ENCODE measurements at regions not wholly inside any gene's neighbourhood (a gene's known extent, or its start where the extent isn't known, plus 50 kb on each side); places are given as distances from the start of the nearest gene placed in this dataset.

DNA sequence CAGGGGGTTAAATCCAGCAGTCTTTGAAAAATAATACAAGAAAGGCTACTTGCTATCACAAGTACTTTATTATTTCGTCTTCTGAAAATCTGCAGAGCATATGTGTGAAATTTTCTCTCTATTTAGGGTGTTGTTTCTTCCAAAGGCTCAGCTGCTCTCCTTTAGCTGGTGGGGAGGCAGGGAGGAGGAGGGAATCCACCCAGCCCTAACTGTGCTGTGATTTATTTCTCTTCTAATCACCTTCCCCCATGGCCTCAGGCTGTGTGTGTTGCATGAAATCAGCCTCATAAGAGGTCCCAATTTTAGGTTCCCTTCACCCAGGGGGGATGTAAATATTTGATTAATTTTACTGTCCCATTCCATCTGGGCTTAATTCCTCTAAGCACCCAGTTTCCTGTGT is 77.6 kb upstream of the PGBD5 start:
- TF ChIP-seq POLR2A (IDR thresholded peaks at IDR 0.05; ENCODE audit: extremely low read depth, insufficient read length): no peak
- TF ChIP-seq, protein P1, sequence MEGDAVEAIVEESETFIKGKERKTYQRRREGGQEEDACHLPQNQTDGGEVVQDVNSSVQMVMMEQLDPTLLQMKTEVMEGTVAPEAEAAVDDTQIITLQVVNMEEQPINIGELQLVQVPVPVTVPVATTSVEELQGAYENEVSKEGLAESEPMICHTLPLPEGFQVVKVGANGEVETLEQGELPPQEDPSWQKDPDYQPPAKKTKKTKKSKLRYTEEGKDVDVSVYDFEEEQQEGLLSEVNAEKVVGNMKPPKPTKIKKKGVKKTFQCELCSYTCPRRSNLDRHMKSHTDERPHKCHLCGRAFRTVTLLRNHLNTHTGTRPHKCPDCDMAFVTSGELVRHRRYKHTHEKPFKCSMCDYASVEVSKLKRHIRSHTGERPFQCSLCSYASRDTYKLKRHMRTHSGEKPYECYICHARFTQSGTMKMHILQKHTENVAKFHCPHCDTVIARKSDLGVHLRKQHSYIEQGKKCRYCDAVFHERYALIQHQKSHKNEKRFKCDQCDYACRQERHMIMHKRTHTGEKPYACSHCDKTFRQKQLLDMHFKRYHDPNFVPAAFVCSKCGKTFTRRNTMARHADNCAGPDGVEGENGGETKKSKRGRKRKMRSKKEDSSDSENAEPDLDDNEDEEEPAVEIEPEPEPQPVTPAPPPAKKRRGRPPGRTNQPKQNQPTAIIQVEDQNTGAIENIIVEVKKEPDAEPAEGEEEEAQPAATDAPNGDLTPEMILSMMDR (IDR thresholded peaks at IDR 0.05; ENCODE audit: low read depth, low read length): no peak
- TF ChIP-seq MYC (IDR thresholded peaks at IDR 0.05; ENCODE audit: low read depth, low read length): no peak
- TF ChIP-seq, protein P2, sequence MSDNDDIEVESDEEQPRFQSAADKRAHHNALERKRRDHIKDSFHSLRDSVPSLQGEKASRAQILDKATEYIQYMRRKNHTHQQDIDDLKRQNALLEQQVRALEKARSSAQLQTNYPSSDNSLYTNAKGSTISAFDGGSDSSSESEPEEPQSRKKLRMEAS (IDR thresholded peaks at IDR 0.05; ENCODE audit: low read depth, low read length): no peak
- no peak for DNase-seq (ENCODE audit: low read depth)
- no peak overlapping the region for H3K4me3 ChIP-seq (ENCODE audit: low read depth, low read length)

GRCh38 chr1:230502996-230503395 is 76.9 kb upstream of the PGBD5 start:
- H3K4me3 ChIP-seq (ENCODE audit: low read depth, low read length): no peak overlapping the region
- TF ChIP-seq, protein P2 (IDR thresholded peaks at IDR 0.05; ENCODE audit: low read depth, low read length): no peak
- TF ChIP-seq, protein P1 (IDR thresholded peaks at IDR 0.05; ENCODE audit: low read depth, low read length): no peak
- TF ChIP-seq POLR2A (IDR thresholded peaks at IDR 0.05; ENCODE audit: extremely low read depth, insufficient read length) (no peak), MYC (IDR thresholded peaks at IDR 0.05; ENCODE audit: low read depth, low read length) (no peak)
- DNase-seq (ENCODE audit: low read depth): no peak

DNA sequence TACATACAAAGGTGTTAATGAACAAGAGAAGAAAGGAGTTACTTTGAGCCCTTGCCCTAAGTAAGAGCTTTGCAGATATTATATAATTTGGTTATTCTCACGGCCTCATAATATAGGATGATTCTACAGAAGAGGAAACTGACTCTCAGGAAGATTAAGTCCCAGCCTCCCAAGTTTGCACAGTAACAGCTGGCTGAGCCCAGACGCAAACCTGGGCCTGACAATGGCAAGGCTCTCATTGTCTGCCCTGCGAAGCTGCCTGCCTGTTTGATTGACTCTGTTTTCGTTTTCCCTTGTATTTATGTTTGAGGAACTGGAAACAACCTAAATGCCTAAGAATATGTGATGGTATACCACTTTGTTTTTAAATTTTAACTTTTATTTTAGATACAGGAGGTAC is 76.2 kb upstream of the PGBD5 start:
- no peak overlapping the region for H3K4me3 ChIP-seq (ENCODE audit: low read depth, low read length)
- TF ChIP-seq MYC (IDR thresholded peaks at IDR 0.05; ENCODE audit: low read depth, low read length) (no peak), POLR2A (IDR thresholded peaks at IDR 0.05; ENCODE audit: extremely low read depth, insufficient read length) (no peak)
- TF ChIP-seq, protein P1 (IDR thresholded peaks at IDR 0.05; ENCODE audit: low read depth, low read length): no peak
- TF ChIP-seq, protein P2 (IDR thresholded peaks at IDR 0.05; ENCODE audit: low read depth, low read length): no peak
- DNase-seq (ENCODE audit: low read depth): no peak

- no peak for DNase-seq (ENCODE audit: low read depth)
- TF ChIP-seq POLR2A (IDR thresholded peaks at IDR 0.05; ENCODE audit: extremely low read depth, insufficient read length): no peak
- TF ChIP-seq, protein P1 (IDR thresholded peaks at IDR 0.05; ENCODE audit: low read depth, low read length): no peak
- TF ChIP-seq MYC (IDR thresholded peaks at IDR 0.05; ENCODE audit: low read depth, low read length): no peak
- TF ChIP-seq, protein P2 (IDR thresholded peaks at IDR 0.05; ENCODE audit: low read depth, low read length): no peak
- H3K4me3 ChIP-seq (ENCODE audit: low read depth, low read length): no peak overlapping the region
Observed at GRCh38 chr1:230501849-230502248, 75.7 kb upstream of the PGBD5 start.

- DNase-seq (ENCODE audit: low read depth): no peak
- TF ChIP-seq POLR2A (IDR thresholded peaks at IDR 0.05; ENCODE audit: extremely low read depth, insufficient read length) (no peak), MYC (IDR thresholded peaks at IDR 0.05; ENCODE audit: low read depth, low read length) (no peak)
- TF ChIP-seq, protein P1 (IDR thresholded peaks at IDR 0.05; ENCODE audit: low read depth, low read length): no peak
- TF ChIP-seq, protein P2 (IDR thresholded peaks at IDR 0.05; ENCODE audit: low read depth, low read length): no peak
- H3K4me3 ChIP-seq (ENCODE audit: low read depth, low read length): no peak overlapping the region
Observed at GRCh38 chr1:230501242-230501641, 75.1 kb upstream of the PGBD5 start.

- H3K4me3 ChIP-seq (ENCODE audit: low read depth, low read length): no peak overlapping the region
- TF ChIP-seq, protein P1 (IDR thresholded peaks at IDR 0.05; ENCODE audit: low read depth, low read length): no peak
- TF ChIP-seq MYC (IDR thresholded peaks at IDR 0.05; ENCODE audit: low read depth, low read length): no peak
- TF ChIP-seq, protein P2 (IDR thresholded peaks at IDR 0.05; ENCODE audit: low read depth, low read length): no peak
- TF ChIP-seq POLR2A (IDR thresholded peaks at IDR 0.05; ENCODE audit: extremely low read depth, insufficient read length): no peak
- DNase-seq (ENCODE audit: low read depth): no peak
Observed at GRCh38 chr1:230500063-230500462, 73.9 kb upstream of the PGBD5 start.
